Hematopoietic multipotent progenitor cell treated with erythropoietin and hydrocortisone succinate and interleukin-3 and kit ligand, for 8 days (in vitro differentiated cells): ENCODE measurements at regions not wholly inside any gene's neighbourhood (a gene's known extent, or its start where the extent isn't known, plus 50 kb on each side); places are given as distances from the start of the nearest gene placed in this dataset.

Experiments used
- DNase-seq: peaks from one replicate; pipeline ENCODE4 v3.0.0-alpha.2; 2015

GRCh38 chr3:64987726-64988125 is 299.9 kb upstream of the ADAMTS9 start:
- no peak for DNase-seq

GRCh38 chr3:64985072-64985471 is 297.3 kb upstream of the ADAMTS9 start:
- no peak for DNase-seq

GRCh38 chr3:64983583-64984359 is 296.0 kb upstream of the ADAMTS9 start:
- DNase-seq: no peak

- DNase-seq: no peak
These were observed 289.7 kb upstream of the ADAMTS9 start for GRCh38 chr3:64977308-64978100.

- no peak for DNase-seq
These were observed 288.7 kb upstream of the ADAMTS9 start for GRCh38 chr3:64976456-64976855.

GRCh38 chr3:64975147-64975546 is 287.3 kb upstream of the ADAMTS9 start:
- no peak for DNase-seq

- no peak for DNase-seq
These were observed 286.6 kb upstream of the ADAMTS9 start for GRCh38 chr3:64974401-64974800.

GRCh38 chr3:64972793-64973192 is 285.0 kb upstream of the ADAMTS9 start:
- DNase-seq: no peak

GRCh38 chr3:64971602-64972001 is 283.8 kb upstream of the ADAMTS9 start:
- no peak for DNase-seq

- DNase-seq: no peak
These were observed 282.8 kb upstream of the ADAMTS9 start for GRCh38 chr3:64970634-64971033.

GRCh38 chr3:64961301-64961700 is 273.5 kb upstream of the ADAMTS9 start:
- DNase-seq: no peak

- no peak for DNase-seq
These were observed 270.5 kb upstream of the ADAMTS9 start for GRCh38 chr3:64958199-64958843.

GRCh38 chr3:64957408-64958198 is 269.8 kb upstream of the ADAMTS9 start:
- DNase-seq: no peak

- DNase-seq: no peak
These were observed 269.0 kb upstream of the ADAMTS9 start for GRCh38 chr3:64956711-64957325.

- no peak for DNase-seq
These were observed 267.3 kb upstream of the ADAMTS9 start for GRCh38 chr3:64954995-64955636.

- no peak for DNase-seq
These were observed 257.4 kb upstream of the ADAMTS9 start for GRCh38 chr3:64945171-64945729.

- DNase-seq: no peak
These were observed 256.1 kb upstream of the ADAMTS9 start for GRCh38 chr3:64943866-64944265.

GRCh38 chr3:64940596-64941348 is 253.0 kb upstream of the ADAMTS9 start:
- DNase-seq: no peak

GRCh38 chr3:64939747-64940450 is 252.1 kb upstream of the ADAMTS9 start:
- DNase-seq: no peak

GRCh38 chr3:64939309-64939708 is 251.5 kb upstream of the ADAMTS9 start:
- DNase-seq: no peak
